ENCODE measurements at regions not wholly inside any gene's neighbourhood (a gene's known extent, or its start where the extent isn't known, plus 50 kb on each side); places are given as distances from the start of the nearest gene placed in this dataset.

- Histone ChIP-seq H4K20me1 (ENCODE audit: control insufficient read depth, insufficient read depth, insufficient read length) (no peaks in the 10 kb centered on the region), H3K79me2 (ENCODE audit: insufficient read depth, low read length) (no peaks in the 10 kb centered on the region), H3K4me1 (ENCODE audit: insufficient read depth, low read length) (peaks cover 2% of the 10 kb centered on the region; the same call in 1 of the 2 replicates), H3K4me2 (ENCODE audit: insufficient read depth, insufficient read length, low read length) (no peak overlapping the region), H3K14ac (ENCODE audit: insufficient read depth, low read length) (no peak overlapping the region), H4K91ac (ENCODE audit: insufficient read length, low read depth, low read length) (no peak overlapping the region), H2BK20ac (ENCODE audit: low read depth, low read length, poor library complexity, severe bottlenecking) (no peak overlapping the region), H3K79me1 (ENCODE audit: insufficient read depth, low read depth, low read length, poor library complexity, severe bottlenecking) (no peaks in the 10 kb centered on the region), H3K23ac (ENCODE audit: insufficient read length, low read depth, low read length) (no peak overlapping the region), H2BK120ac (ENCODE audit: low read depth, low read length, poor library complexity, severe bottlenecking) (no peak overlapping the region), H2AFZ (ENCODE audit: low read length) (no peak overlapping the region), H2BK12ac (ENCODE audit: insufficient read length, low read depth, low read length) (no peak overlapping the region), H4K8ac (replicated peaks; ENCODE audit: insufficient read length, low read depth, low read length) (no peak overlapping the region), H3K56ac (ENCODE audit: insufficient read length, low read depth, low read length) (no peak overlapping the region), H2BK5ac (ENCODE audit: insufficient read length, low read length) (no peak overlapping the region), H3K23me2 (ENCODE audit: insufficient read length, low read depth, low read length, poor library complexity, severe bottlenecking) (no peaks in the 10 kb centered on the region), H2AK5ac (ENCODE audit: insufficient read length, low read length) (no peak overlapping the region), H3T11ph (ENCODE audit: low read length) (no peak overlapping the region), H3K27ac (ENCODE audit: insufficient read length, low read depth, low read length) (no peak overlapping the region), H4K5ac (ENCODE audit: insufficient read length, low read depth, low read length) (no peak overlapping the region), H2BK15ac (ENCODE audit: low read depth, low read length) (no peak overlapping the region), H3K18ac (ENCODE audit: insufficient read length, low read depth, low read length) (no peak overlapping the region), H3K9me3 (ENCODE audit: control insufficient read depth, low read depth, low read length) (no peaks in the 10 kb centered on the region), H3K4ac (ENCODE audit: low read depth, low read length) (no peak overlapping the region), H3K9ac (ENCODE audit: extremely low read depth, insufficient read length, low read length) (no peak overlapping the region), H3K27me3 (ENCODE audit: insufficient read depth, low read length) (no peaks in the 10 kb centered on the region)
- DNase-seq = no peak
- no CpG with 5 or more reads among the region's 6 CpGs for WGBS (ENCODE audit: extremely low coverage, insufficient read length, low lambda C conversion rate)
- Mint-ChIP-seq H3K4me3 (no peak overlapping the region), H3K9me3 (no peaks in the 10 kb centered on the region; a peak in 1 of 5 replicates), H3K27ac (no peak overlapping the region), H3K27me3 (ENCODE audit: low read depth) (no peaks in the 10 kb centered on the region), H3K36me3 (ENCODE audit: insufficient read depth in 1 of 3, low read depth in 3 of 3) (peaks cover 0 to 2% (median 0%) of the 10 kb centered on the region in 3 experiments; a peak in 1 of 7 replicates), H3K4me1 (peaks cover 10 to 26% of the 10 kb centered on the region in 2 experiments)
- TF ChIP-seq CTCF (conservative IDR thresholded peaks at IDR 0.05) = no peak
Observed at GRCh38 chr7:42478717-42479116, 241.7 kb upstream of the GLI3 start.
